T follicular helper cell (primary cell): ENCODE measurements at regions not wholly inside any gene's neighbourhood (a gene's known extent, or its start where the extent isn't known, plus 50 kb on each side); places are given as distances from the start of the nearest gene placed in this dataset.

Source experiments
- DNase-seq: peaks from one replicate; pipeline ENCODE4 v3.0.0-alpha.2; 2020; ENCODE audit warnings: low read depth

DNA sequence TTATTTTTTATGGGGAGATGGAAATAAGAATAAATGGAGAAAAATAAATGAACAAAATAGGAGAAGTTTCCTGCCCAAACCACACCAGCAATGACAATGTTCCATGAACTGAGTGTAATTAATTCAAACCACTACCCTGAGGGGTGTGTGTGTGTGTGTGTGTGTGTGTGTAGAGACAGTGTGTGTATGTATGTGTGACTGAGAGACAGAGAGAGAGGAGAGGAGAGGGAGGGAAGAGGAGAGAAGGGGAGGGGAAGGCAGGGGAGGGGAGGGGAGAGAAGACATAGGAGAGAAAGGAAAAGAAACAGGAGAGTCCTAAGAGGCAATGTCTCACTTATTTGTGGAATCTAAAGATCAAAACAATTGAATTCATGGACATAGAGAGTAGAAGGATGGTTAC, 65.0 kb upstream of the POU2AF1 start:
- no peak for DNase-seq

DNA sequence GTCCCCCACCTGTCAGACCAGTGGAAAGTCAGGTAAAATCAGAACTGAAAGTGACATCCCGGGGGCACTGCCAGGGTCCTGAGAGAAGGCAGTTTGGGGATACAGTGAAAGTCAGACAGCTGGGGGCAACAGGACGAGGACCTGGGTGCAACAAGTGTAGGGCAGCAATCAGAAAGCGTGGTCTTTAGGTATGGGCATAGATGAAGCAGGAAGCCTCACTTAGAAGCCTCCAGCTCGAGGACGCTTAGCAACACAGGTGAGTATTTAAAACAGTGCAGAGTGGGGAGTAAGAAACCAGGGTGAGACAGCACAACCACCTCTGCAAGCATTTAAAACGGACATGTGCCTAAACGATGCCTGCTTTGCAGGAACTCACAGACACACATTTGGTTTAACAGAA, 64.6 kb upstream of the POU2AF1 start:
- DNase-seq: no peak

DNA sequence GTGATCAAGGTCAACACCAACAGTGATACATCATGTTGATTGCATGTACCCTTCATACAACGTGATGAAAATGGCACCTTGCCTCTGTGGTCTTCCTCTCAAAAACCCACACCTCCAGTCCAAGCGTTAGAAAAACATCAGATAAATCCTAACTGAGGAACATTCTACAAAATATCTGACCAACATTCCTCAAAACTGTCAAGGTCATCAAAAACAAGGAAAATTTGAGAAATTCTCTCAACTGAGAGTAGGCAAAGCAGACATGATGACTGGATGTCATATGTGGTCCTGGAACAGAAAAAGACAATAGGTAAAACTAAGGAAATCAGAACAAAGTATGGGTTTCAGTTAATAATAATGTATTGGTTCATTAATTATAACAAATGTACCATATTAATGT, 64.0 kb upstream of the POU2AF1 start:
- DNase-seq: no peak

DNA sequence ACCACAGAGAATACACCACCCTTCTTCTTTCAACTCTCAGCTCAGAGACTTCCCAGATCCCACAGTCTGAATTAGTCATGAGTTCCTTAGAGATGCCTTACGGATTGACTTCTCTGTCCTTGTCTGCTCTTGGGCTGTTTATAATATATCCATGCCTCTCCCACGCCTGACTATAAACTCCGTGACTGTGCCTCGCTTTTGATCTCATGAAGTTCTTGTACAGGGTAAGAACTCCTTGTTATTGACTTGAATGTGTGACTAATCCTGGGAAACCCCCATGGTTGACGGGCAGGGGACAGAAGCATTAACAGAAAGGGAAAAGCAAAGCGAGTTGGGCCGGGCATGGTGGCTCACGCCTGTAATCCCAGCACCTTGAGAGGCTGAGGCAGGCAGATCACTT, 62.4 kb upstream of the POU2AF1 start:
- DNase-seq: no peak

DNA sequence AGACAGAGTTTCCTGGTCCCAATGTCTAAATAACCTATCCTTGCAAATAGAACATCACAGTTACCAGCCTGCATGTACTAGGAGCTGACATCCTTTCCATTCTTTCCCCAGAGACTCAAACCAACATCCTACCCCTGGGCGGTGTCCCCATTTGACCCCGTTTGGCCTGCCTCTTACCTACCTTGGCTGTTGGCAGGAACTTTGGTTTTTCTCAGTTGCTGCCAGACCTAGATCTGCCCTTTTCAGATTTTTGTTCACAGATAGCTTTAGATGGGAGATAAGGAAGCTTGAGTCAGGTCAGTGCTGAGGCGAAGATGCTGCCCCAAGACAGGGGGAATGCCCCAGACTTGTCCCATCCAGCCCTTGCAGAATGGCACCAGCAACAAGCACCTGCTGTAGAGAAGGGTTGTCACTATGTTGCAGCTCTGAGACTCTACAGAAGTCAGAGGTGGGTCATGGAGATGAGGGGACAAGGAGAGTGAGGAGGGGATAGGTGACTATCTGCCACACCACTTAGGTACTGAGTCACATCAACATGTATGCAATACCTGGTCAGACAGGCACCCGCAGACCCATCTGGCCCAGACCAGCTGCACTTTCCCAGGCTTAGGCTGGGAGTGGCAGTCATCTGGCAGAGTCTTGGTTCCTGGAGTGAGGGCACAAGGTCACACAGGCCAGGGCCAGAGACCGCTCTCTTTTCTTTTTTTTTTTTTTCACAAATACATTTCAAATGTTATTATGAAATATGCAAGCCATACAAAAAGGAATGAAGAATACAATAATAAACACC, 61.5 kb upstream of the POU2AF1 start:
- no peak for DNase-seq

DNA sequence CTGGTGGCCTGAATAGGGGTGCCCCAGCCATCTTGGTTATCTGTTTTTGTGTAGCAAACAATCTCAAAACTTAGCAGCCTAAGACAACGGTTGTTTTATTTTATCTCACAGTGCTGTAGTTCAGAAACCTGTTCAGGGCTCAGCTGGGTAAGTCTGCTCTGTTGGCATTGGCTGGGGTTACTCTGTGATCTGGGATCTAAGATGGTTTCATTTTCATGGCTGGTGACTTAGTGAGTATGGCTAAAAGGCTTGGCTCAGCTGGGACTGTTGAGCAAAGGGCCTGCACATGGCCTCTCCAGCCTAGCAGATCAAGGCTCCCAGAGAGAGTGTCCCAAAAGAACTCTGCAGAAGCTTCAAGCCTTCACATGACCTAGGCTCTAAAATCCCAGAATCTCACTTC, 60.8 kb upstream of the POU2AF1 start:
- no peak for DNase-seq

DNA sequence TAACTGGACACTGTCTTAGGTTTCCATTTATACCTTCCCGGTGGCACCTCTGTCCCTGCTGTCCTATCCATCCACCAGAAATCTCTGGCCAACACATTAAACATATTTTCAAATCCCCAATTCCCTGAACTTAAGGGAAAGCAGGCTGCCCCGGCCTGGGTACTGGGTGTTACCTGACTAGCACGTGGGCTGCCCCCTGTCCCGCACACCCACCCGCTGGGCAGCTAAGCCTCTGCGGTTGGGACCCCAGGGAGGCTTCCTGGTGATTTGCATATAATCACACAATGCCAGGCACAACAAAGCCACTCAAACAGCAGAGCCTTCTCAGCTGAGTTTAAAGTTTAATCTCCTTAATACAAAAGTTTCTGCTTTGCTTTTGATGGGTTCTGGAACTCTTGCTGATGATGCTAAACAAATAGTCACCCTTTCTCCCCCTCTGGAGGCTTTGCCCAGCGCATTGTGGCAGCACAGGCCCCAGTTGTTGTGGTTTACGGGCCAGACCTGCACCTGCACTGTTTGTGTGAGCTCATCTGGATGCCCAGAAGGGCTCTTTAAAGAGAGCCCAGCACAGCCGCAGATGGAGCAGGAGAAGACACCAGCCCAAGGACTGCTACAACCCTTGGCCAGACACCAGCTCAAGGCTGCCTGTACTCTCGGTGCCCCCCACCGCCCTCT, 59.9 kb upstream of the POU2AF1 start:
- no peak for DNase-seq

DNA sequence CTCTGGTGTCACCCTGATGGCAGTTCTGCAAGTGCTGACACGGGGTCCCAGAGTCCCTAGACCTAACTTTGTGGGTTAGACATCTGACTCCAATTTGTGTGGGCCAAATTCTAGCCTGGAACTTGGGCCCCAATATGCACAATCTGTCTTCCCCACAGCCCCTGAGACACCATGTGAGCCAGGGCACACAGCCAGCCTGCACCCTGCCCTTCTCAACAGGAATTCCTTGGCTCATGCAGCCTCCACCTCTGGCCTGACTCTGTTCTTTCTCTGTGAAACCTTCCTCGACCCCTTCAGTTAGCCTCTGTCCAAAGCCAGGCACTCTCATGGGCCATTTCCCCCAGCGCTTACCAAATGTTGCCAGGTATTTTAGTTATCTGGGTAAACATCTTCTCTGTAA, 59.1 kb upstream of the POU2AF1 start:
- DNase-seq: no peak

DNA sequence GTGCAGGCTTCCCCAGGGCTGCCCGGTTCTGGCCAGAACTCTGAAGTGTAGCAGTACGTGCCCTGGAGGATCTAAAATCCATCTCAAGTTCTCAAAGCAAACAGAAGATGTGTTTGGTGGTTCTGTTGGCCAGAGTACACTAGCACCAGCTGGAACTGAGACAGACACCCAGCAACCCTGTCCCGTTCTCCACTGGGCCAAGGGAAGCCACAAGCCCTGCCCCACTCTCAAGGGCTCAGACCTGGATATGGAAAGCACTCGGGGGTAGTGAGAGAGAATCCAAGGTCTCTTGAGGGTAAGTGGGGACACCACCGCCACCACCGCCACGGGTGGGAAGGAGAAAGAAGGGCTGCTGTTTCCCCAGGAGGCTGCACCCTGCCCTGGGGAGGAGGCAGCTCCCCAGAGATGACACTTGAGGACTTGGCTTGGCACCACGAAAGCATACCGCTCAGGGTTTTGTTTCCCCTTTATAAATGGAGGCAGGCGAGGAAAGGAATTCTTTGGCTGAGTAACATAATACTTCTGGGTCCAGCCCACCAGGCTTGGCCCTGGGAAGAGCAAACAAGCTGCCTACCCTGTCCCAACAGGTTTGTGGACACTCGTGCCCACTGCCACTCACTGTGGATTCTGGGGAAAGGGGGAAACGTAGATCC, 56.1 kb upstream of the POU2AF1 start:
- no peak for DNase-seq

DNA sequence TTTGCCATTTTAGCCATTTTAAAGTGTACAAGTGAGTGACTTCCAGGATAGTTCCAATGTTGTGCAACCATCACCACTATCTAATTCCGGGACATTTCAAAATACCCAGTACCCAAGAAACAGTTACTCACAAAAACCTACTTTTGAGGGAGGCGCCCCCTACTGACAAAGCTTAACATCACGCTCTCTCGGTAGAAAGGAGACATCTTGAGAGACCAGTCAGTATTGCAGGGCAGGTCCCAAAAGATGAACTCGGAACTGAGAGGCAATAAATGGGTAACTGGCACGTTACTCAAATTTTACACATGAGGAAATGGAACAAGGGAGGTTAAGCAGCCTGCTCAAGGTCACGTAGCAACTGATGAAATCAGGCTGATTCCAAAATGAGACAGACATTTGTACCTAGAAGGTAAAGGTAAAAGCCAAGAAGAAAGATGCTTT, 50.0 kb upstream of the POU2AF1 start:
- DNase-seq: peak; percentile 32
